Esophagus squamous epithelium (tissue), 5 donors: ENCODE measurements at regions not wholly inside any gene's neighbourhood (a gene's known extent, or its start where the extent isn't known, plus 50 kb on each side); places are given as distances from the start of the nearest gene placed in this dataset.

Source experiments
- DNase-seq: peaks from one replicate; lab custom pipeline; 2025; lab: John Stamatoyannopoulos, UW
- H3K27ac ChIP-seq, 4 donors: fragments of 200-600 bp; sonication (generic); one replicate each; pipeline ENCODE4 v1.5.1; 2016 to 2019; ENCODE audit warnings: mild to moderate bottlenecking in 1 of 4
- H3K27me3 ChIP-seq, 4 donors: fragments of 200-600 bp; sonication (generic); 1 replicate in 3 of 4; 2 replicates in 1 of 4; pipeline versions ENCODE4 v1.5.1 to v1.6.0; 2017 to 2021; ENCODE audit warnings: antibody characterized with exemption in 1 of 4
- H3K36me3 ChIP-seq, 3 donors: fragments of 200-600 bp; sonication (generic); one replicate each; pipeline ENCODE4 v1.5.1; 2016 to 2019
- H3K4me1 ChIP-seq, 3 donors: fragments of 200-600 bp; sonication (generic); one replicate each; pipeline ENCODE4 v1.5.1; 2017 to 2019
- H3K4me3 ChIP-seq, 4 donors: fragments of 200-600 bp; sonication (generic); 1 replicate in 3 of 4; 2 replicates in 1 of 4; pipeline ENCODE4 v1.5.1; 2016 to 2019; ENCODE audit warnings: mild to moderate bottlenecking in 2 of 4, moderate library complexity in 1 of 4
- H3K9me3 ChIP-seq, 3 donors: fragments of 200-600 bp; sonication (generic); one replicate each; pipeline ENCODE4 v1.5.1; 2016 to 2019
- CTCF ChIP-seq, 6 experiments: fragments of 450-650 bp in 4 of 6; fragments of 200-600 bp in 2 of 6; sonication (generic) in 2 of 6; IDR thresholded peaks; one replicate each; pipeline ENCODE4 v1.5.1; 2016 to 2019; ENCODE audit warnings: antibody characterized with exemption in 6 of 6, mild to moderate bottlenecking in 4 of 6, moderate library complexity in 4 of 6
- POLR2A ChIP-seq, 4 donors: fragments of 450-650 bp; IDR thresholded peaks; one replicate each; pipeline ENCODE4 v1.6.1; 2017; ENCODE audit warnings: antibody characterized with exemption in 4 of 4, mild to moderate bottlenecking in 4 of 4, moderate library complexity in 3 of 4
- WGBS, 2 donors: methylation state at CpG; one replicate each; pipeline ENCODE4 v1.1.5; 2018; 5-methylcytosine and 5-hydroxymethylcytosine counted together
- intact Hi-C: fragments of 100-400 bp; cut with DNase I; formaldehyde crosslinking; loops from one replicate; pipeline ENCODE4 v1.15.0; 2022
- donor health status: DM: yes; HTN: yes; CAD: no.

GRCh38 chr2:100199421-100199820 lies 57.0 kb upstream of the AFF3 start:
- H3K4me1 ChIP-seq, result peaks cover 0 to 19% (median 18%) of the 10 kb centered on the region in 3 donors
- no peaks in the 10 kb centered on the region for H3K36me3 ChIP-seq
- peak overlapping the region in 2 of 4 donors; percentile 83 for H3K27ac ChIP-seq
- intact Hi-C loops, result no loop called here
- H3K9me3 ChIP-seq, result no peaks in the 10 kb centered on the region
- H3K27me3 ChIP-seq, result no peaks in the 10 kb centered on the region
- H3K4me3 ChIP-seq, result no peak overlapping the region
- TF ChIP-seq CTCF (IDR thresholded peaks at IDR 0.05), result no peak
- TF ChIP-seq POLR2A (IDR thresholded peaks at IDR 0.05), result no peak
- no peak for DNase-seq
- 91% methylated on average over 5 of the region's 5 CpGs for WGBS, 2 donors

- peak overlapping the region; percentile 61 to 88 (median 83) for H3K27ac ChIP-seq
- no peaks in the 10 kb centered on the region for H3K27me3 ChIP-seq
- no peak for DNase-seq
- intact Hi-C loops, result no loop called here
- peaks cover 0 to 19% (median 18%) of the 10 kb centered on the region in 3 donors for H3K4me1 ChIP-seq
- no peak for TF ChIP-seq CTCF (IDR thresholded peaks at IDR 0.05)
- no peak for TF ChIP-seq POLR2A (IDR thresholded peaks at IDR 0.05)
- no peak overlapping the region for H3K4me3 ChIP-seq
- WGBS, 2 donors, result 50 to 65% methylated on average over 3 to 9 of the region's 13 CpGs
- no peaks in the 10 kb centered on the region for H3K36me3 ChIP-seq
- no peaks in the 10 kb centered on the region for H3K9me3 ChIP-seq
Measured at GRCh38 chr2:100198461-100199230, 56.3 kb upstream of the AFF3 start.

GRCh38 chr2:100197631-100198153 lies 55.3 kb upstream of the AFF3 start:
- Histone ChIP-seq H3K27ac (peak overlapping the region; percentile 61 to 88 (median 83)), H3K27me3 (no peaks in the 10 kb centered on the region), H3K4me3 (peak overlapping the region in 1 of 4 donors; percentile 18), H3K4me1 (peaks cover 0 to 25% (median 23%) of the 10 kb centered on the region in 3 donors), H3K36me3 (no peaks in the 10 kb centered on the region), H3K9me3 (no peaks in the 10 kb centered on the region)
- no peak for DNase-seq
- 22 to 26% methylated on average over 6 to 8 of the region's 8 CpGs for WGBS, 2 donors
- TF ChIP-seq POLR2A (IDR thresholded peaks at IDR 0.05) (no peak), CTCF (IDR thresholded peaks at IDR 0.05) (no peak)
- intact Hi-C loops, result no loop called here

GRCh38 chr2:100196786-100197494 lies 54.5 kb upstream of the AFF3 start:
- H3K9me3 ChIP-seq, result no peaks in the 10 kb centered on the region
- WGBS, 2 donors, result 71 to 77% methylated on average over 16 to 18 of the region's 18 CpGs
- DNase-seq, result no peak
- no peaks in the 10 kb centered on the region for H3K36me3 ChIP-seq
- H3K27me3 ChIP-seq, result no peaks in the 10 kb centered on the region
- intact Hi-C loops, result no loop called here
- peaks cover 0 to 25% (median 23%) of the 10 kb centered on the region in 3 donors for H3K4me1 ChIP-seq
- TF ChIP-seq POLR2A (IDR thresholded peaks at IDR 0.05), result no peak
- TF ChIP-seq CTCF (IDR thresholded peaks at IDR 0.05), result no peak
- peak overlapping the region; percentile 49 to 88 (median 83) for H3K27ac ChIP-seq
- H3K4me3 ChIP-seq, result no peak overlapping the region

- intact Hi-C loops, result no loop called here
- no peaks in the 10 kb centered on the region for H3K36me3 ChIP-seq
- H3K27ac ChIP-seq, result peak overlapping the region in 3 of 4 donors; percentile 19 to 83 (median 83)
- H3K27me3 ChIP-seq, result no peaks in the 10 kb centered on the region
- TF ChIP-seq POLR2A (IDR thresholded peaks at IDR 0.05), result no peak
- no peak for TF ChIP-seq CTCF (IDR thresholded peaks at IDR 0.05)
- no peak for DNase-seq
- WGBS, 2 donors, result 69 to 83% methylated on average over 4 to 5 of the region's 5 CpGs
- no peak overlapping the region for H3K4me3 ChIP-seq
- H3K9me3 ChIP-seq, result no peaks in the 10 kb centered on the region
- H3K4me1 ChIP-seq, result peaks cover 0 to 25% (median 23%) of the 10 kb centered on the region in 3 donors
Measured at GRCh38 chr2:100195942-100196341, 53.6 kb upstream of the AFF3 start.
